KMS-11 (cell line): ENCODE measurements at regions not wholly inside any gene's neighbourhood (a gene's known extent, or its start where the extent isn't known, plus 50 kb on each side); places are given as distances from the start of the nearest gene placed in this dataset.

Experiments used
- H2AFZ ChIP-seq: fragments of 200-600 bp; sonication (generic); 2 replicates; pipeline ENCODE4 v1.6.1; 2016; ENCODE audit warnings: antibody characterized with exemption, mixed run types, low read depth
- H3K27ac ChIP-seq: fragments of 200-600 bp; sonication (generic); 2 replicates; pipeline ENCODE4 v1.6.1; 2016; ENCODE audit warnings: mild to moderate bottlenecking, mixed run types
- H3K27me3 ChIP-seq: fragments of 200-600 bp; sonication (generic); 2 replicates; pipeline ENCODE4 v1.6.1; 2017; ENCODE audit warnings: mild to moderate bottlenecking, low read depth, mixed run types, moderate library complexity; ENCODE audit not compliant: insufficient read depth
- H3K36me3 ChIP-seq: fragments of 200-600 bp; sonication (generic); 2 replicates; pipeline ENCODE4 v1.6.1; 2017; ENCODE audit warnings: mild to moderate bottlenecking, mixed run types; ENCODE audit not compliant: insufficient read depth
- H3K4me1 ChIP-seq: fragments of 200-600 bp; sonication (generic); 2 replicates; pipeline ENCODE4 v1.6.1; 2016; ENCODE audit warnings: mild to moderate bottlenecking, low read depth, mixed run types; ENCODE audit not compliant: poor library complexity, severe bottlenecking
- H3K4me2 ChIP-seq: fragments of 200-600 bp; sonication (generic); 2 replicates; pipeline ENCODE4 v1.7.0; 2016; ENCODE audit warnings: mild to moderate bottlenecking, mixed run types
- H3K4me3 ChIP-seq: fragments of 200-600 bp; sonication (generic); IDR thresholded peaks from 2 replicates; pipeline ENCODE4 v1.6.1; 2017; ENCODE audit warnings: low read depth, low read length, mixed read lengths; ENCODE audit not compliant: insufficient read depth
- H3K79me2 ChIP-seq: fragments of 200-600 bp; sonication (generic); 2 replicates; pipeline ENCODE4 v1.6.1; 2016; ENCODE audit warnings: low read depth, mixed run types; ENCODE audit not compliant: insufficient read depth
- H3K9ac ChIP-seq: fragments of 200-600 bp; sonication (generic); 2 replicates; pipeline ENCODE4 v1.6.1; 2016; ENCODE audit warnings: mild to moderate bottlenecking, mixed run types
- H4K20me1 ChIP-seq: fragments of 200-600 bp; sonication (generic); 2 replicates; pipeline ENCODE4 v1.6.1; 2016; ENCODE audit warnings: mild to moderate bottlenecking, mixed run types; ENCODE audit not compliant: insufficient read depth
- CTCF ChIP-seq: fragments of 200-600 bp; sonication (generic); conservative IDR thresholded peaks from 2 replicates; pipeline ENCODE4 v1.6.1; 2017; ENCODE audit warnings: low read depth, mild to moderate bottlenecking, antibody characterized with exemption, low read length, moderate library complexity, mixed read lengths

GRCh38 chr10:3623746-3624145, 161.3 kb downstream of the KLF6 start:
- Histone ChIP-seq H3K4me2 (no peak overlapping the region), H3K9ac (no peak overlapping the region), H4K20me1 (no peaks in the 10 kb centered on the region), H3K4me3 (no peak overlapping the region), H3K27ac (no peak overlapping the region), H3K4me1 (peaks cover 56% of the 10 kb centered on the region), H2AFZ (no peak overlapping the region), H3K36me3 (no peaks in the 10 kb centered on the region), H3K27me3 (no peaks in the 10 kb centered on the region), H3K79me2 (no peaks in the 10 kb centered on the region)
- no peak for TF ChIP-seq CTCF

- H2AFZ ChIP-seq = no peak overlapping the region
- no peak overlapping the region for H3K4me2 ChIP-seq
- no peaks in the 10 kb centered on the region for H3K36me3 ChIP-seq
- no peaks in the 10 kb centered on the region for H4K20me1 ChIP-seq
- H3K9ac ChIP-seq = no peak overlapping the region
- H3K27me3 ChIP-seq = no peaks in the 10 kb centered on the region
- no peak for TF ChIP-seq CTCF
- no peak overlapping the region for H3K27ac ChIP-seq
- H3K79me2 ChIP-seq = no peaks in the 10 kb centered on the region
- H3K4me1 ChIP-seq = peaks cover 56% of the 10 kb centered on the region
- H3K4me3 ChIP-seq = no peak overlapping the region
Observed at GRCh38 chr10:3622845-3623621, 162.0 kb downstream of the KLF6 start.

- Histone ChIP-seq H3K27ac (no peak overlapping the region), H3K79me2 (no peaks in the 10 kb centered on the region), H3K4me2 (no peak overlapping the region), H3K4me1 (peaks cover 50% of the 10 kb centered on the region), H3K27me3 (no peaks in the 10 kb centered on the region), H4K20me1 (no peaks in the 10 kb centered on the region), H2AFZ (no peak overlapping the region), H3K9ac (no peak overlapping the region), H3K4me3 (no peak overlapping the region), H3K36me3 (no peaks in the 10 kb centered on the region)
- TF ChIP-seq CTCF = no peak
Observed at GRCh38 chr10:3622427-3622826, 162.6 kb downstream of the KLF6 start.

GRCh38 chr10:3620818-3621217, 164.2 kb downstream of the KLF6 start:
- Histone ChIP-seq H3K4me1 (peaks cover 34% of the 10 kb centered on the region), H3K4me2 (no peak overlapping the region), H3K27ac (no peak overlapping the region), H4K20me1 (no peaks in the 10 kb centered on the region), H3K4me3 (no peak overlapping the region), H3K9ac (no peak overlapping the region), H3K36me3 (no peaks in the 10 kb centered on the region), H2AFZ (no peak overlapping the region), H3K79me2 (no peaks in the 10 kb centered on the region), H3K27me3 (no peaks in the 10 kb centered on the region)
- TF ChIP-seq CTCF = no peak
